HepG2 (cell line): ENCODE measurements at regions not wholly inside any gene's neighbourhood (a gene's known extent, or its start where the extent isn't known, plus 50 kb on each side); places are given as distances from the start of the nearest gene placed in this dataset.

Experiments used
- ATAC-seq: fragments of 200-7000 bp; cut with Tn5 transposase; 3 replicates; pipeline ENCODE4 v1.9.1; 2020; ENCODE audit warnings: mild to moderate bottlenecking, moderate library complexity
- BruUV-seq: library from RNA; stranded (reverse); fragments of 400-500 nt; replicated peaks from 2 replicates; lab custom pipeline; 2021; lab: Mats Ljungman, UMichigan
- CTCF ChIA-PET: fragments of 300-600 bp; formaldehyde crosslinking; extraction: SDS; loops from one replicate; lab custom pipeline; 2021; ENCODE audit warnings: low total read pairs, inconsistent platforms, low intra/inter-chr PET ratio; lab: Yijun Ruan, JAX
- POLR2A ChIA-PET: fragments of 350-600 bp; sonication (Branson Sonifier 250); formaldehyde crosslinking; loops from one replicate; lab custom pipeline; 2020; ENCODE audit warnings: antibody characterized with exemption, inconsistent platforms; lab: Yijun Ruan, JAX
- DNase-seq: peaks from one replicate; pipeline ENCODE4 v3.0.0-alpha.2; 2015; ENCODE audit warnings: low spot score
- FAIRE-seq: peaks from 3 replicates; lab custom pipeline; 2011; peaks lifted over from hg19 to GRCh38; lab: Jason Lieb, UNC
- H2AFZ ChIP-seq: one replicate; pipeline ENCODE4 v1.6.1; 2011; ENCODE audit warnings: low read length, inconsistent platforms
- H3K27ac ChIP-seq: fragments of 300-600 bp; 3 replicates; pipeline ENCODE4 v1.8.0; 2011; ENCODE audit warnings: mixed run types, mild to moderate bottlenecking, mixed read lengths, low read length, inconsistent platforms; ENCODE audit not compliant: insufficient read depth; ENCODE audit errors: extremely low read length
- H3K27me3 ChIP-seq, 2 experiments: fragments of 200-600 bp in 1 of 2; 2 replicates in 1 of 2; 3 replicates in 1 of 2; pipeline versions ENCODE4 v1.6.0 to v1.8.0; 2011; ENCODE audit warnings: low read length in 2 of 2, mild to moderate bottlenecking in 2 of 2, moderate library complexity in 2 of 2, inconsistent platforms in 1 of 2; ENCODE audit not compliant: insufficient read depth in 2 of 2, control insufficient read depth in 1 of 2
- H3K36me3 ChIP-seq, 2 experiments: fragments of 200-600 bp in 1 of 2; replicated peaks in 1 of 2; 2 replicates in 1 of 2; 3 replicates in 1 of 2; pipeline versions ENCODE4 v1.5.1 to v1.8.0; 2011; ENCODE audit warnings: low read length in 2 of 2, inconsistent platforms in 1 of 2; ENCODE audit not compliant: insufficient read depth in 2 of 2, control insufficient read depth in 1 of 2
- H3K4me1 ChIP-seq: 2 replicates; pipeline ENCODE4 v1.5.1; 2012; ENCODE audit warnings: low read length, inconsistent platforms; ENCODE audit not compliant: insufficient read depth
- H3K4me2 ChIP-seq: 2 replicates; pipeline ENCODE4 v1.6.0; 2011; ENCODE audit warnings: low read depth, low read length, inconsistent platforms
- H3K4me3 ChIP-seq, 3 experiments: fragments of 200-600 bp in 1 of 3; sonication (generic), shearing (Covaris generic) in 1 of 3; replicated peaks in 1 of 3; 2 replicates each; pipeline ENCODE4 v1.5.1; 2011 to 2016; ENCODE audit warnings: low read length in 3 of 3, inconsistent platforms in 2 of 3, low read depth in 2 of 3, mild to moderate bottlenecking in 2 of 3, control low read depth in 1 of 3, mixed read lengths in 1 of 3; ENCODE audit not compliant: insufficient read depth in 1 of 3
- H3K79me2 ChIP-seq: one replicate; pipeline ENCODE4 v1.6.1; 2011; ENCODE audit warnings: low read length, inconsistent platforms; ENCODE audit not compliant: insufficient read depth
- H3K9ac ChIP-seq: 2 replicates; pipeline ENCODE4 v1.6.0; 2011; ENCODE audit warnings: mild to moderate bottlenecking, low read depth, low read length, inconsistent platforms; ENCODE audit not compliant: insufficient read depth
- H3K9me3 ChIP-seq: 2 replicates; pipeline ENCODE4 v1.5.1; 2012; ENCODE audit warnings: mild to moderate bottlenecking, low read length
- H4K20me1 ChIP-seq: 2 replicates; pipeline ENCODE4 v1.6.0; 2011; ENCODE audit warnings: inconsistent platforms, mild to moderate bottlenecking, low read length, moderate library complexity; ENCODE audit not compliant: insufficient read depth
- MAFF ChIP-seq: IDR thresholded peaks from 2 replicates; pipeline ENCODE4 v1.6.1; 2011; ENCODE audit warnings: low read depth, low read length, improper control_type of control experiment
- MAFK ChIP-seq, 2 experiments: IDR thresholded peaks in 1 of 2; conservative IDR thresholded peaks in 1 of 2; 2 replicates each; pipeline ENCODE4 v1.6.1; 2011; ENCODE audit warnings: improper control_type of control experiment in 2 of 2, low read length in 2 of 2
- REPIN1 ChIP-seq: sonication (generic); formaldehyde crosslinking; IDR thresholded peaks from 2 replicates; pipeline ENCODE4 v1.8.0; 2022; ENCODE audit warnings: missing genetic modification reagents, low read depth, mild to moderate bottlenecking, borderline replicate concordance
- RXRA ChIP-seq: sonication (generic); formaldehyde crosslinking; IDR thresholded peaks from 2 replicates; pipeline ENCODE4 v1.5.1; 2020; ENCODE audit warnings: missing genetic modification reagents
- ZFP36L1 ChIP-seq: sonication (generic); formaldehyde crosslinking; IDR thresholded peaks from 2 replicates; pipeline ENCODE4 v1.8.0; 2022; ENCODE audit warnings: mild to moderate bottlenecking, missing genetic modification reagents, moderate library complexity
- ZNF333 ChIP-seq: sonication (generic); formaldehyde crosslinking; IDR thresholded peaks from 2 replicates; pipeline ENCODE4 v1.4.0; 2020; ENCODE audit warnings: mild to moderate bottlenecking, missing genetic modification reagents, borderline replicate concordance
- ZNF775 ChIP-seq: sonication (generic); formaldehyde crosslinking; IDR thresholded peaks from 2 replicates; pipeline ENCODE4 v1.4.0; 2020; ENCODE audit warnings: missing genetic modification reagents, mild to moderate bottlenecking, moderate library complexity, borderline replicate concordance
- WGBS: methylation state at CpG from one replicate; pipeline ENCODE4 v1.1.6; 2017; ENCODE audit warnings: low lambda C conversion rate; 5-methylcytosine and 5-hydroxymethylcytosine counted together
- in situ Hi-C: cut with HindIII; loops from 2 replicates; pipeline ENCODE4 v1.10.0; 2017; ENCODE audit warnings: low pct_unique_long_range_greater_than_20kb; ENCODE audit not compliant: extremely low pct_ligation_motif_present
- intact Hi-C: fragments of 100-400 bp; cut with micrococcal nuclease; formaldehyde crosslinking; loops from one replicate; pipeline ENCODE4 v1.10.0; 2022; ENCODE audit not compliant: unreplicated experiment
- TF ChIP-seq, protein P1 (sequence below): sonication (generic); formaldehyde crosslinking; IDR thresholded peaks from 2 replicates; pipeline ENCODE4 v1.5.1; 2020; ENCODE audit warnings: mild to moderate bottlenecking, missing genetic modification reagents, borderline replicate concordance
- TF ChIP-seq, protein P2 (sequence below): sonication (generic); formaldehyde crosslinking; IDR thresholded peaks from 2 replicates; pipeline ENCODE4 v1.4.0; 2020; ENCODE audit warnings: mild to moderate bottlenecking, missing genetic modification reagents

DNA sequence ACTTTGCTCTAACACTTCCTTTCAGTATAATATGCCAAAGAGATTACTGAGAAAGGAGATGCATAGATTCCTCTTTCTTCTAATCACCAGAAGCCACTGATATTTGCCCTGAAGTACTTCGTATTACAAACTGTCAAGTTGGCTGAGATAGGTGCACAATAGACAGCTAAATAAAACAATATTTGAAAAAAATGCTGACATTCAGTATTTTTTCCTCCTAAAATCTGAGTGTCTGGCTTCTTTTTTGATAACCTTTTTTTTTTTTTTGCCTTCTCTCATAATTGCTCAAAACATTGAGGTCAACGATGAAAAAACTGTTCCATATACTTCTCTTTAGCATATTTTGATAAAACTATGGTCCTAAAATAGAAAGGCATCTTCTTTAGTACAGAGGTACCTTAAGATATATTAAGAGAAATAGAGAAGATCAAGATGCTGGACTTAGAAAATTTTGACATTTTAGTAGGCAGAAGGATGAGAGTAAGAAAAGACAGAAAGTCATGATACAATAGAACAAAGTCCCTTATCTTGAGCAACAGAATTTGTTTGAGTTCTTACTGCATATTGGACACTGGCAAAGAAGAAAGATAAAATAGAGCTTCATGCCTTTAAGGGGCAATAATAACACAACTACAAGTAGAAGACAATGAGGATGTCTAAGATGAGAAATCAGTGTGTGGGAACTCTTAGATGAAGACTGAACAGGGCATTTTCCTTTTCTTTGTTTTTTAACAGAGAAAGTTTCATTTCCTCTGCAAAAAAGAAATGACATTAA lies 220.7 kb downstream of the PTH2R start:
- FAIRE-seq: no peak
- no peaks in the 10 kb centered on the region for H3K9me3 ChIP-seq
- in situ Hi-C loops (no loop called here), intact Hi-C loops (no loop called here)
- POLR2A ChIA-PET: no interaction called here
- no peak for DNase-seq
- H3K4me2 ChIP-seq: no peak overlapping the region
- WGBS: under 1% methylated on average over 2 of the region's 2 CpGs
- TF ChIP-seq REPIN1 (CRISPR knock-in tag): no peak
- peak; percentile 76 to 87 for TF ChIP-seq MAFK (conservative IDR thresholded peaks at IDR 0.05 in 1 of 2, IDR thresholded peaks at IDR 0.05 in 1 of 2; ENCODE audit: low read length in 2 of 2)
- TF ChIP-seq, protein P1, sequence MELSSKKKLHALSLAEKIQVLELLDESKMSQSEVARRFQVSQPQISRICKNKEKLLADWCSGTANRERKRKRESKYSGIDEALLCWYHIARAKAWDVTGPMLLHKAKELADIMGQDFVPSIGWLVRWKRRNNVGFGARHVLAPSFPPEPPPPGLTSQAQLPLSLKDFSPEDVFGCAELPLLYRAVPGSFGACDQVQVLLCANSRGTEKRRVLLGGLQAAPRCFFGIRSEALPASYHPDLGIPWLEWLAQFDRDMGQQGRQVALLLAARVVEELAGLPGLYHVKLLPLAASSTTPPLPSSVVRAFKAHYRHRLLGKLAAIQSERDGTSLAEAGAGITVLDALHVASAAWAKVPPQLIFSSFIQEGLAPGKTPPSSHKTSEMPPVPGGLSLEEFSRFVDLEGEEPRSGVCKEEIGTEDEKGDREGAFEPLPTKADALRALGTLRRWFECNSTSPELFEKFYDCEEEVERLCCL: no peak
- no peak for TF ChIP-seq ZNF775 (CRISPR knock-in tag)
- no peak for TF ChIP-seq ZFP36L1
- TF ChIP-seq, protein P2, sequence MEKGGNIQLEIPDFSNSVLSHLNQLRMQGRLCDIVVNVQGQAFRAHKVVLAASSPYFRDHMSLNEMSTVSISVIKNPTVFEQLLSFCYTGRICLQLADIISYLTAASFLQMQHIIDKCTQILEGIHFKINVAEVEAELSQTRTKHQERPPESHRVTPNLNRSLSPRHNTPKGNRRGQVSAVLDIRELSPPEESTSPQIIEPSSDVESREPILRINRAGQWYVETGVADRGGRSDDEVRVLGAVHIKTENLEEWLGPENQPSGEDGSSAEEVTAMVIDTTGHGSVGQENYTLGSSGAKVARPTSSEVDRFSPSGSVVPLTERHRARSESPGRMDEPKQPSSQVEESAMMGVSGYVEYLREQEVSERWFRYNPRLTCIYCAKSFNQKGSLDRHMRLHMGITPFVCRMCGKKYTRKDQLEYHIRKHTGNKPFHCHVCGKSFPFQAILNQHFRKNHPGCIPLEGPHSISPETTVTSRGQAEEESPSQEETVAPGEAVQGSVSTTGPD (CRISPR knock-in tag): no peak
- TF ChIP-seq MAFF: peak; percentile 87
- TF ChIP-seq RXRA: no peak
- no peak for TF ChIP-seq ZNF333 (CRISPR knock-in tag)
- TF ChIP-seq, all 625 proteins: peak for 2
- no peak for ATAC-seq
- H3K4me1 ChIP-seq: peaks cover 7% of the 10 kb centered on the region; the same call in 1 of the 2 replicates
- BruUV-seq: no TSS peak
- no peak overlapping the region for H3K4me3 ChIP-seq
- H3K36me3 ChIP-seq: no peaks in the 10 kb centered on the region
- no peaks in the 10 kb centered on the region for H3K79me2 ChIP-seq
- H4K20me1 ChIP-seq: no peaks in the 10 kb centered on the region
- no peak overlapping the region for H3K9ac ChIP-seq
- H3K27me3 ChIP-seq: no peaks in the 10 kb centered on the region
- no peak overlapping the region for H2AFZ ChIP-seq
- H3K27ac ChIP-seq: no peak overlapping the region
- CTCF ChIA-PET: no interaction called here
